ENCODE measurements at regions not wholly inside any gene's neighbourhood (a gene's known extent, or its start where the extent isn't known, plus 50 kb on each side); places are given as distances from the start of the nearest gene placed in this dataset.

DNA sequence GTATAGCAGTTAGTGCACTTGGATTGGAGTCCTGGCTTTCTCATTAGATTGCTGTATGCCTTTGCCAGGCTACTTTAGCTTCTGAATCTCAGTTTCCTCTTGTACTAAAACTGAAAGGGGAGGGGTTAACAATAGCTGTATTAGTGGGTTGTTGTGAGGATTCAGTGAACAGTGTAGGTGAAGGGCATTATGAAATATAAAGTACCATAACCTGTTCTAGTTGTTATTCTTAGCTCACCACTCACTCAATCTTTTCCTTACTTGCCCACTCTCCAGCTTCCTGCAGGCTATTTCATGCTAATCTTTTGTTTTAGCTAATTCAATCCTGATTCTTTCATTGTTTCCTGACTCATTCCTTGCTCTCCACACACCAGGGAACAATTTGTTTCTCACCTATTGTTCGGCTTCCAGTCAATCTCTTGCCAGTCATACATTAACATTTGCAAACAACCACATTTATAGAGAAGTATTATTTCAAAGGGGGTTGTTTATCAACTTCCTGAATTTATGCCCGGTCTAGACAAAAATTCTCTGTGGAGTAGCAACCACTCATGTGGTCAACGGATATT lies 50.6 kb upstream of the EDA start:
- DNase-seq, result no peak
- Histone ChIP-seq H3K36me3 (no peaks in the 10 kb centered on the region), H3K27ac (replicated peaks) (no peak overlapping the region), H3K9me3 (replicated peaks) (no peaks in the 10 kb centered on the region), H3K27me3 (ENCODE audit: low read depth) (no peaks in the 10 kb centered on the region), H3K4me1 (no peaks in the 10 kb centered on the region), H3K4me3 (no peak overlapping the region)
- intact Hi-C loops (cut with micrococcal nuclease), result no loop called here
- TF ChIP-seq, protein P1, sequence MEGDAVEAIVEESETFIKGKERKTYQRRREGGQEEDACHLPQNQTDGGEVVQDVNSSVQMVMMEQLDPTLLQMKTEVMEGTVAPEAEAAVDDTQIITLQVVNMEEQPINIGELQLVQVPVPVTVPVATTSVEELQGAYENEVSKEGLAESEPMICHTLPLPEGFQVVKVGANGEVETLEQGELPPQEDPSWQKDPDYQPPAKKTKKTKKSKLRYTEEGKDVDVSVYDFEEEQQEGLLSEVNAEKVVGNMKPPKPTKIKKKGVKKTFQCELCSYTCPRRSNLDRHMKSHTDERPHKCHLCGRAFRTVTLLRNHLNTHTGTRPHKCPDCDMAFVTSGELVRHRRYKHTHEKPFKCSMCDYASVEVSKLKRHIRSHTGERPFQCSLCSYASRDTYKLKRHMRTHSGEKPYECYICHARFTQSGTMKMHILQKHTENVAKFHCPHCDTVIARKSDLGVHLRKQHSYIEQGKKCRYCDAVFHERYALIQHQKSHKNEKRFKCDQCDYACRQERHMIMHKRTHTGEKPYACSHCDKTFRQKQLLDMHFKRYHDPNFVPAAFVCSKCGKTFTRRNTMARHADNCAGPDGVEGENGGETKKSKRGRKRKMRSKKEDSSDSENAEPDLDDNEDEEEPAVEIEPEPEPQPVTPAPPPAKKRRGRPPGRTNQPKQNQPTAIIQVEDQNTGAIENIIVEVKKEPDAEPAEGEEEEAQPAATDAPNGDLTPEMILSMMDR (IDR thresholded peaks at IDR 0.05; ENCODE audit: borderline replicate concordance), result no peak
